GM12891 (cell line): ENCODE measurements at regions not wholly inside any gene's neighbourhood (a gene's known extent, or its start where the extent isn't known, plus 50 kb on each side); places are given as distances from the start of the nearest gene placed in this dataset.

ENCODE experiments used
- PAX5 ChIP-seq: IDR thresholded peaks from 2 replicates; pipeline ENCODE4 v1.6.1; 2011; ENCODE audit warnings: low read length, moderate library complexity, mild to moderate bottlenecking; ENCODE audit not compliant: insufficient read depth, severe bottlenecking
- POLR2A ChIP-seq: IDR thresholded peaks from 2 replicates; pipeline ENCODE4 v1.6.1; 2011; ENCODE audit warnings: low read depth, low read length, control low read depth

GRCh38 chr4:159770401-159770800 lies 667.5 kb downstream of the RAPGEF2 start:
- no peak for TF ChIP-seq PAX5
- TF ChIP-seq POLR2A = no peak
